ENCODE measurements at regions not wholly inside any gene's neighbourhood (a gene's known extent, or its start where the extent isn't known, plus 50 kb on each side); places are given as distances from the start of the nearest gene placed in this dataset.
"Not testable (repeated sequence)": the region's sequence is repeated elsewhere in the genome, so short reads cannot be mapped to it uniquely, and the experiment has no call there.

GRCh38 chr9:26262421-26263107, 584.3 kb upstream of the TUSC1 start:
- in situ Hi-C loops (cut with MboI; ENCODE audit: low sequenced_read_pairs), result no loop called here

- in situ Hi-C loops (cut with MboI; ENCODE audit: low sequenced_read_pairs), result no loop called here
Measured at GRCh38 chr9:26261503-26262330, 583.5 kb upstream of the TUSC1 start.

GRCh38 chr9:26260238-26260637, 582.0 kb upstream of the TUSC1 start:
- in situ Hi-C loops (cut with MboI; ENCODE audit: low sequenced_read_pairs), result no loop called here

GRCh38 chr9:26247861-26248260, 569.6 kb upstream of the TUSC1 start:
- in situ Hi-C loops (cut with MboI; ENCODE audit: low sequenced_read_pairs), result no loop called here

- in situ Hi-C loops (cut with MboI; ENCODE audit: low sequenced_read_pairs), result no loop called here
Measured at GRCh38 chr9:26244661-26245451, 566.6 kb upstream of the TUSC1 start.

- in situ Hi-C loops (cut with MboI; ENCODE audit: low sequenced_read_pairs), result no loop called here
Measured at GRCh38 chr9:26243726-26244125, 565.5 kb upstream of the TUSC1 start.

- in situ Hi-C loops (cut with MboI; ENCODE audit: low sequenced_read_pairs), result no loop called here
Measured at GRCh38 chr9:26243029-26243697, 564.9 kb upstream of the TUSC1 start.

- in situ Hi-C loops (cut with MboI; ENCODE audit: low sequenced_read_pairs), result no loop called here
Measured at GRCh38 chr9:26240020-26240419, 561.8 kb upstream of the TUSC1 start.

GRCh38 chr9:26237256-26237655, 559.0 kb upstream of the TUSC1 start:
- in situ Hi-C loops (cut with MboI; ENCODE audit: low sequenced_read_pairs), result no loop called here

GRCh38 chr9:26234865-26235264, 556.6 kb upstream of the TUSC1 start:
- in situ Hi-C loops (cut with MboI; ENCODE audit: low sequenced_read_pairs), result no loop called here

- in situ Hi-C loops (cut with MboI; ENCODE audit: low sequenced_read_pairs), result no loop called here
Measured at GRCh38 chr9:26231391-26231790, 553.1 kb upstream of the TUSC1 start.

GRCh38 chr9:26229324-26230054, 551.2 kb upstream of the TUSC1 start:
- in situ Hi-C loops (cut with MboI; ENCODE audit: low sequenced_read_pairs), result no loop called here

GRCh38 chr9:26228273-26228672, 550.0 kb upstream of the TUSC1 start:
- in situ Hi-C loops (cut with MboI; ENCODE audit: low sequenced_read_pairs), result no loop called here

- in situ Hi-C loops (cut with MboI; ENCODE audit: low sequenced_read_pairs), result no loop called here
Measured at GRCh38 chr9:26221290-26221689, 543.0 kb upstream of the TUSC1 start.

GRCh38 chr9:26220367-26220766, 542.1 kb upstream of the TUSC1 start:
- in situ Hi-C loops (cut with MboI; ENCODE audit: low sequenced_read_pairs), result no loop called here

GRCh38 chr9:26219961-26220360, 541.7 kb upstream of the TUSC1 start:
- in situ Hi-C loops (cut with MboI; ENCODE audit: low sequenced_read_pairs), result no loop called here

GRCh38 chr9:26216702-26217101, 538.5 kb upstream of the TUSC1 start:
- in situ Hi-C loops (cut with MboI; ENCODE audit: low sequenced_read_pairs), result no loop called here

GRCh38 chr9:26214713-26215444, 536.6 kb upstream of the TUSC1 start:
- in situ Hi-C loops (cut with MboI; ENCODE audit: low sequenced_read_pairs), result not testable (repeated sequence)

- in situ Hi-C loops (cut with MboI; ENCODE audit: low sequenced_read_pairs), result no loop called here
Measured at GRCh38 chr9:26210338-26210851, 532.2 kb upstream of the TUSC1 start.

Measured in HL-60/S4 treated with phorbol 12-myristate 13-acetate at 8.2 ng/mL for 4 days and 3 days (cell line).